Keratinocyte (primary cell): ENCODE measurements at regions not wholly inside any gene's neighbourhood (a gene's known extent, or its start where the extent isn't known, plus 50 kb on each side); places are given as distances from the start of the nearest gene placed in this dataset.
A peak's percentile ranks its signal among the peaks of the same experiment; 100 is the strongest.

ENCODE experiments used
- DNase-seq: peaks from one replicate; pipeline ENCODE4 v3.0.0-alpha.2; 2011; ENCODE audit warnings: low read depth, missing footprints, low spot score
- FAIRE-seq: peaks from 2 replicates; lab custom pipeline; 2011; peaks lifted over from hg19 to GRCh38; lab: Jason Lieb, UNC
- H2AFZ ChIP-seq: 2 replicates; pipeline ENCODE4 v1.6.0; 2012; ENCODE audit warnings: low read length, control low read depth, inconsistent platforms; ENCODE audit not compliant: control insufficient read depth
- H3K27ac ChIP-seq: 2 replicates; pipeline ENCODE4 v1.5.1; 2011; ENCODE audit warnings: low read length; ENCODE audit not compliant: control insufficient read depth, insufficient read depth
- H3K27me3 ChIP-seq: 3 replicates; pipeline ENCODE4 v1.6.0; 2011; ENCODE audit warnings: low read length; ENCODE audit not compliant: control insufficient read depth, insufficient read depth; ENCODE audit errors: extremely low read depth
- H3K36me3 ChIP-seq, 2 experiments: 2 replicates in 1 of 2; 3 replicates in 1 of 2; pipeline ENCODE4 v1.5.1; 2011; ENCODE audit warnings: low read length in 2 of 2, mild to moderate bottlenecking in 1 of 2; ENCODE audit not compliant: control insufficient read depth in 2 of 2, insufficient read depth in 2 of 2; ENCODE audit errors: extremely low read depth in 1 of 2
- H3K4me1 ChIP-seq: 3 replicates; pipeline ENCODE4 v1.5.1; 2011; ENCODE audit warnings: low read length; ENCODE audit not compliant: control insufficient read depth, insufficient read depth; ENCODE audit errors: extremely low read depth
- H3K4me2 ChIP-seq: 3 replicates; pipeline ENCODE4 v1.6.0; 2011; ENCODE audit warnings: low read depth, low read length; ENCODE audit not compliant: control insufficient read depth, insufficient read depth; ENCODE audit errors: extremely low read depth
- H3K4me3 ChIP-seq, 3 experiments: fragments of 200-600 bp in 1 of 3; sonication (generic) in 1 of 3; 2 replicates in 2 of 3; 3 replicates in 1 of 3; pipeline ENCODE4 v1.5.1; 2011 to 2016; ENCODE audit warnings: low read length in 3 of 3, mild to moderate bottlenecking in 3 of 3, control low read depth in 2 of 3, inconsistent platforms in 1 of 3, low read depth in 1 of 3, mixed read lengths in 1 of 3, mixed run types in 1 of 3, moderate library complexity in 1 of 3; ENCODE audit not compliant: control insufficient read depth in 2 of 3, insufficient read depth in 2 of 3; ENCODE audit errors: extremely low read depth in 1 of 3
- H3K79me2 ChIP-seq: 2 replicates; pipeline ENCODE4 v1.6.0; 2012; ENCODE audit warnings: low read length; ENCODE audit not compliant: control insufficient read depth, insufficient read depth
- H3K9ac ChIP-seq: 3 replicates; pipeline ENCODE4 v1.6.0; 2011; ENCODE audit warnings: low read length; ENCODE audit not compliant: control insufficient read depth, insufficient read depth; ENCODE audit errors: extremely low read depth
- H3K9me1 ChIP-seq: 3 replicates; pipeline ENCODE4 v1.6.0; 2011; ENCODE audit warnings: low read length; ENCODE audit not compliant: control insufficient read depth, insufficient read depth; ENCODE audit errors: extremely low read depth
- H3K9me3 ChIP-seq: 2 replicates; pipeline ENCODE4 v1.5.1; 2012; ENCODE audit warnings: low read depth, low read length; ENCODE audit not compliant: control insufficient read depth
- H4K20me1 ChIP-seq: 3 replicates; pipeline ENCODE4 v1.6.0; 2011; ENCODE audit warnings: low read length; ENCODE audit not compliant: control insufficient read depth, insufficient read depth; ENCODE audit errors: extremely low read depth
- CTCF ChIP-seq, 3 experiments: IDR thresholded peaks in 1 of 3; conservative IDR thresholded peaks in 1 of 3; optimal IDR thresholded peaks in 1 of 3; 2 replicates in 2 of 3; 3 replicates in 1 of 3; pipeline versions ENCODE3 to v1.5.1; 2011; ENCODE audit warnings: low read length in 3 of 3, mild to moderate bottlenecking in 3 of 3, moderate library complexity in 2 of 3, control low read depth in 1 of 3, inconsistent platforms in 1 of 3; ENCODE audit not compliant: insufficient read depth in 2 of 3; ENCODE audit errors: extremely low read depth in 1 of 3
- EZH2 ChIP-seq: IDR thresholded peaks from one replicate; pipeline ENCODE4 v1.6.1; 2012; ENCODE audit warnings: inconsistent platforms, mild to moderate bottlenecking, low read length, moderate library complexity
- dilution Hi-C: fragments of 300-500 bp; cut with MboI; formaldehyde crosslinking; loops from one replicate; pipeline ENCODE4 v1.7.0; 2020; ENCODE audit warnings: low sequenced_read_pairs; ENCODE audit not compliant: extremely low pct_ligation_motif_present

GRCh38 chr13:30072818-30073186 is 222.4 kb upstream of the UBL3 start:
- H3K27me3 ChIP-seq: no peaks in the 10 kb centered on the region
- no peaks in the 10 kb centered on the region for H3K79me2 ChIP-seq
- H2AFZ ChIP-seq: no peak overlapping the region
- no peaks in the 10 kb centered on the region for H3K36me3 ChIP-seq
- H3K4me3 ChIP-seq: no peak overlapping the region
- no peak overlapping the region for H3K4me2 ChIP-seq
- dilution Hi-C loops: no loop called here
- TF ChIP-seq CTCF (optimal IDR thresholded peaks at IDR 0.05 in 1 of 3, IDR thresholded peaks at IDR 0.05 in 1 of 3, conservative IDR thresholded peaks at IDR 0.05 in 1 of 3; ENCODE audit: extremely low read depth in 1 of 3, insufficient read depth in 2 of 3, low read length in 3 of 3) (no peak), EZH2 (no peak)
- no peaks in the 10 kb centered on the region for H4K20me1 ChIP-seq
- FAIRE-seq (no peak), DNase-seq (no peak)
- no peak overlapping the region for H3K9ac ChIP-seq
- peaks cover 6% of the 10 kb centered on the region for H3K4me1 ChIP-seq
- H3K9me1 ChIP-seq: no peaks in the 10 kb centered on the region
- H3K27ac ChIP-seq: no peak overlapping the region
- H3K9me3 ChIP-seq: no peaks in the 10 kb centered on the region

DNA sequence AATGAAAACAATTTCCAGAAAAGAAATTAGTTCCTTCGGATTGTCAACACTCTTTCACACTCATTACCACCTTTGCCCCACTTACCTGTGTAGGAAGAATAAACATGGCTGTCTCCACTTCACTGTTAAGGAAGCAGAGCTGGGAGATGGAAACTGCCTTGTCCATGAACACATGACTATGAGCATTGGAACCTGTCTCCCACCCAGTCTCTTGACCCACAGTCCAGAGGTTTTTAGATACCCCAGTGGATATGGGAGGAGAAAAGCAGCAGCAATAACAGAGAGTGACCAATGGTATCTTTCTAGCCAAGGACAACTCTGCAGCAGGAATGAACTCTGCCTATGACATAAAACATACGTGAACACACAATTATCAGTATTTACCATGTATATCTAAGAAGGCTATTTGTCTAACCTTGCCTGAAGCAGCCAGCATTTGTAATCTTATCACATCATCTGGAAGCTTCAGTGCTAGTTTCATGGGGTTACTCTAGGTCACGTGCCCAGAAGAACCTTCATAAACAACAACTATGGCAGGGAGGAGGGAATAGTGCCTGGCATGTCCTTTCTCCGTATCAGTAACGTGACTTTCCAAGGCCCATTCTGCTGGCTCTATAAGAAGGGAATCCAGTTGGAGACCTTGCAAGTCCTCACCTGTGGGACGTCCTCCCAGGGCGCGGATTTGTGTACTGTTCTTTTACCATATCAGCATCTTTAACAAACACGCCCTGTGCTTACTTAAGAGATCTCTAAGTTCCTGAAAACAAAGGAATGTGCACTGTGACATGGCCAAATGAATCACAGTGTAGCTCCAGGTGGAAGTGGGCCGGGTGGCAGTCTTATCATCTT is 221.8 kb upstream of the UBL3 start:
- TF ChIP-seq CTCF (optimal IDR thresholded peaks at IDR 0.05 in 1 of 3, IDR thresholded peaks at IDR 0.05 in 1 of 3, conservative IDR thresholded peaks at IDR 0.05 in 1 of 3; ENCODE audit: extremely low read depth in 1 of 3, insufficient read depth in 2 of 3, low read length in 3 of 3) (no peak), EZH2 (no peak)
- Histone ChIP-seq H3K9me1 (no peaks in the 10 kb centered on the region), H3K36me3 (no peaks in the 10 kb centered on the region), H3K79me2 (no peaks in the 10 kb centered on the region), H3K4me2 (no peak overlapping the region), H4K20me1 (no peaks in the 10 kb centered on the region), H3K4me1 (peaks cover 6% of the 10 kb centered on the region), H3K27me3 (no peaks in the 10 kb centered on the region), H3K27ac (no peak overlapping the region), H3K4me3 (no peak overlapping the region), H3K9ac (no peak overlapping the region), H3K9me3 (no peaks in the 10 kb centered on the region), H2AFZ (peak overlapping the region; percentile 15)
- FAIRE-seq (peak; percentile 5), DNase-seq (no peak)
- dilution Hi-C loops: no loop called here
